ENCODE measurements at regions not wholly inside any gene's neighbourhood (a gene's known extent, or its start where the extent isn't known, plus 50 kb on each side); places are given as distances from the start of the nearest gene placed in this dataset.

GRCh38 chr1:79129914-79130313 is 123.4 kb upstream of the ADGRL4 start:
- no peak for ATAC-seq
- intact Hi-C loops (cut with DNase I): no loop called here
- no peak for DNase-seq

DNA sequence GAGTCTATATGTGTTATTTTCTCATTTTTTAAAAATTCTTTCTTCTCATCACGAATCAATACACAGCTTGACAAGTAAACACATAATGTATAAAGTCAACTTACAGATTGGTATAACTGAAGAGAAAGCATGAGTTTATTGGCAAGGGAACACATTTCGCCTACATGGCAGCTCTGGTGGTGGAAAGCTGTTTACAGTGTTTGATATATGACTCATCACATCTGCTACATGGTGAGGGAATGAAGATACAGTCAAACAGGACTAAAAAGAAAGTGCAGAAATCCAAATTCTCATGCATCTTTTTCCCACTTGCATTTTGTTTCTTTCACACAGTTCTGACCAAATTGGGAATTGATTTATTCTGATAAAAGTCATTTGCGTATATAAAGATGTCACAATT is 122.2 kb upstream of the ADGRL4 start:
- DNase-seq (no peak), ATAC-seq (no peak)
- intact Hi-C loops (cut with DNase I): no loop called here

DNA sequence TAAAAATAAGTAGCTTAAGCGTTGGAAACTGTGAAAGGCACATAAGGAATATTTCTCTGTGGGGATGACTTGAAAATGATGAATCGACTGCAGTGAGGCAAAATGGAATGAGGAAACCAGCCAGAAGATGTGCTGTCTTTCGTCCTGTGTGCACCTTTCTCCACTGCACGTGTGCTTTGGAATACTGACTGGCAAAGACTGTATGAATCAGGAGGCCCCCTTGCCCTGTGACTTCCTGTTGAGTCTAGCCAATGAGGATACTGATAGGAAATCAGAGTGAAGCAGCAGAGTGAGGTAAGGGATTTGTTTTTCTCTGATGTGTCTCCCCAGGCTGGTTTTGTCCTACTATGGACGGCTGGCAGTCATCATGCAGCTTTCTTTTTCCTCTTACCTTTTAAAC is 118.2 kb upstream of the ADGRL4 start:
- no peak for ATAC-seq
- intact Hi-C loops (cut with DNase I): no loop called here
- DNase-seq: no peak

DNA sequence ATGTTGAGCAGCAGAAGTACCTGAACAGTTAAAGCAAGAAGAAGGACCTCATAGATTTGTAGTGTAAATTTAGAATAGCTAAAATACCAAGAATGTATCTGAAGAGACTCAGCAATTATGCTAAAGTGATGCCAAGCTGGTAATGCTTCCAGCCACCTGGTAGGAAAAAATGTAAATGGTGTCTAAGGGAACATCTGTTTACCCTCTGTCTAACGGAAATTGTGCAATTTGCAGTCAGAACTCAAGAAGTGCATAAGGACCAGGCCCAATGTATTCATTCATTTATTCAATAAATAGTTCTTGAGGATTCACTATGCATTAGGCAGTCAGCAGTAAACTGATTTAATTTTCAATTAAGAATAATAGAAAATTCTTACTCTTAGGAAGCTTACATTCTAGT is 116.0 kb upstream of the ADGRL4 start:
- intact Hi-C loops (cut with DNase I): no loop called here
- DNase-seq (no peak), ATAC-seq (no peak)

GRCh38 chr1:79117376-79117775 is 110.8 kb upstream of the ADGRL4 start:
- ATAC-seq (no peak), DNase-seq (no peak)
- intact Hi-C loops (cut with DNase I): no loop called here

DNA sequence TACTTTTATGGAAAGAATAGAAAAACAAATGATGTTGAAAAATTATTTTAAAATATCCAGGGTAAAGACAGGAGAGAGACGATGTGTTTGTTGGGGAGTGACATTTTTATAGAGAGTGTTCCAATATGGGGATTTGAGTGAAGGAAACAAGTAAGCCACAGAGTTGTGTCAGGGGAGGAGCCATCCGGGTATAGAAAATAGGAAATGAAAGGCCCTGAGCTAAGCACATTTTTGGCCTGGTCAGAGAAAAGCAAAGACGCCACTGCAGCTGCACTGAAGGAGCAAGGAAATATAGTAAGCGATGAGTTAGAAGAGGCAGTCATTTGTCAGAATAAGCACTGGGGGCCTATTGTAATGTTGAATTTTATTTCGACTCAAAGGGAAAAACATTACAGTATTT is 107.3 kb upstream of the ADGRL4 start:
- intact Hi-C loops (cut with DNase I): no loop called here
- ATAC-seq: no peak
- no peak for DNase-seq

- no peak for ATAC-seq
- DNase-seq: no peak
- intact Hi-C loops (cut with DNase I): no loop called here
These were observed 104.2 kb upstream of the ADGRL4 start for GRCh38 chr1:79110749-79111148.

DNA sequence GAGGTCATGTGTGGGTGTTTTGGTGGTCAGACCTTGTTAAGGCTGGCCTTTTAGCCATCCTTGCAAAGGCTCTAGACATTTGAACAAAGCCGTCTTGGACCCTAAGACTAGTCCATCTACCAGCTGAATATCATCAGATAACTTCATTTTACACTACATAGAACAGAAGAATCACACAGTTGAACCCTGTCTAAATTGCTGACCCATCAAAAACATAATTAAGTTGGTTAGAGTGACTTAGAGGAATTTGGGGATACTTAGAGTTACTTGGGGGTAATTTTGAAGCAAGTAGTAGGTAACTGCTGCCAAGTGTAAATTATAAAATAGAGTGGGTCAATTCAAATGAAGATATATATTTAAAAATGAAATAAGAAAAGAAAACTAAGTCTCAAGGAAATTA is 102.9 kb upstream of the ADGRL4 start:
- no peak for ATAC-seq
- DNase-seq: no peak
- intact Hi-C loops (cut with DNase I): no loop called here

- intact Hi-C loops (cut with DNase I): no loop called here
- ATAC-seq (no peak), DNase-seq (no peak)
These were observed 99.0 kb upstream of the ADGRL4 start for GRCh38 chr1:79105500-79105899.

GRCh38 chr1:79104617-79105016 is 98.1 kb upstream of the ADGRL4 start:
- no peak for ATAC-seq
- intact Hi-C loops (cut with DNase I): no loop called here
- no peak for DNase-seq

DNA sequence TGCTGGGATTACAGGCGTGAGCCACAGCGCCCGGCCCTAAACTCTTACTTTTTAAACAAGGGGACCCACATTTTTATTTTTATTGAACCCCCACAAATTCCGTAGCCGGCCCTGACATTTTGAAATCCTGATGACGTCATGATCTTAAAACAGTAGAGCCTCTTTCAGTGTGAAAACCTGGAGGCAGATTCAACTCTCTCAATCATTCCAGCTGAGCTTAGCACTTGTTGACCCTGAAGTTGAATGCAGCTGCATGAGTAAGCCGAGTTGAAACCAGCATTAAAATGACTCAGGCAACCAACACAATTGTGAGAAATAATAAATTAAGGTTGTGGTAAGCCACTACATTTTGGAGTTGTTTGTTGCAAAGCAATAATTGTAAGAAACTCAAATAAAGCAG is 93.9 kb upstream of the ADGRL4 start:
- no peak for ATAC-seq
- intact Hi-C loops (cut with DNase I): no loop called here
- no peak for DNase-seq

DNA sequence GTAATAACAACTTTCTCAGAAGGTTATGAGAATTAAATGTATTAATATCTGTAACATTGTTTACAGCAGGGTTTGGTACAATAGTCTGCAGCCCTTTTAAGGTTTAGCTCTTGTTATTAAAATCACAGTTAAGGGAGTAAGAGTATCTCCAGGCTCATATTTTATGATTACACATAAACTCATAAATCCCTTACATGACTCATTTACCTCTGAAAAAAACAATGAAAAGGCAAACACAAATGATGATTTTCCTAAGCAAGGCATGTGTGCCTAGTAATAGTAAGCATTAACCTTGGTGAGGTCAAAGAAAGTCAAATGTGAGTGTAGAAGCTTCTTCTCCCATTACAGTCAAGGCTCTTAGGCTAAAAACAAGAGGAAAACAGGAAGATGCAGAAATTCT is 84.5 kb upstream of the ADGRL4 start:
- intact Hi-C loops (cut with DNase I): no loop called here
- DNase-seq (no peak), ATAC-seq (no peak)

GRCh38 chr1:79089946-79090345 is 83.4 kb upstream of the ADGRL4 start:
- intact Hi-C loops (cut with DNase I): no loop called here

GRCh38 chr1:79082233-79082632 is 75.7 kb upstream of the ADGRL4 start:
- intact Hi-C loops (cut with DNase I): no loop called here
- ATAC-seq: no peak
- no peak for DNase-seq

More at GRCh38 chr1:79089946-79090345, 83.4 kb upstream of the ADGRL4 start:
- DNase-seq (no peak), ATAC-seq (no peak)

DNA sequence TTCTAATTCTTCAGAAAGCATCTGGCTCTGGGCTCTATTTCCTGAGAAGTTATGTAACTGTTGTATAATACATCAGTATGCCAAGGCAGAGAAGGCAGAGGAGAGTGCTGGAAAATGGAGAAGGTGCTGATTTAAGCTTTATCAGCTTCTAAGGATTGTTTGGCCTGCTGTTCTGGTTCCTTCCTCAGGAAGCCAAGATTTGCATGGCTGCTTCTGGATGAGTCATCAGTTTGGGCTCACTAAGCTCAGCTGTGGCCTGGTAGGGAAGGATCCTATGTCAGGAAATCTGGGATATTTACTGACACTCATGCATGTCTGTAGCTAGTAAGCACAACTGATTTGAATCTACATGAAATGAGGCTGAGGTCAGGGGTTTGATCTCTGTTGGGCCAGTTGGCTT is 73.2 kb upstream of the ADGRL4 start:
- peak; percentile 25 for DNase-seq
- ATAC-seq: peak; percentile 80 to 97
- intact Hi-C loops (cut with DNase I): no loop called here

DNA sequence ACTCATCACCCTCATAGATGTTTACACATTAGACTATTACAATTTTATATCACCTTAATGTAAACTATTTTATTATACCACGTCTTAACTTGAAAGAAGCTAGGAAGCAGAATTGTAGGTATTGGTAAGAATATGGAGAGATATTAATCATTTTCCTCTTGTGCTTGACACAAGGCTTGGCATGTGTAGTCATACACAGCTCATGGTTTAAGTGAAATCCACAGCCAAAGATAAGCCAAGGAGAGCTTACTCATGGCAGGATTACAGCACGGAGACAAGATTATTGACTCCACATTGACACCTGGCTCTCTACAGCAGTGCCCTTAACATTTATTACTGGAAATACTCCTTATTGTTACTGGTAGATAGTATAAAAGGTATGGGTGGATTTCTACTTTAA is 68.4 kb upstream of the ADGRL4 start:
- intact Hi-C loops (cut with DNase I): no loop called here
- DNase-seq (no peak), ATAC-seq (no peak)

GRCh38 chr1:79069828-79070227 is 63.3 kb upstream of the ADGRL4 start:
- no peak for ATAC-seq
- intact Hi-C loops (cut with DNase I): no loop called here
- DNase-seq: no peak

GRCh38 chr1:79059341-79059740 is 52.8 kb upstream of the ADGRL4 start:
- ATAC-seq: no peak
- intact Hi-C loops (cut with DNase I): no loop called here
- DNase-seq: no peak

All from left cardiac atrium (tissue), 4 donors.